22Rv1 (cell line): ENCODE measurements at regions not wholly inside any gene's neighbourhood (a gene's known extent, or its start where the extent isn't known, plus 50 kb on each side); places are given as distances from the start of the nearest gene placed in this dataset.

Experiments
- H3K27ac ChIP-seq: fragments of 450-650 bp; 2 replicates; pipeline ENCODE4 v1.5.1; 2017
- ZFX ChIP-seq: fragments of 450-650 bp; IDR thresholded peaks from 2 replicates; pipeline ENCODE4 v1.6.1; 2017; ENCODE audit warnings: antibody characterized with exemption, borderline replicate concordance
- TF ChIP-seq, protein P1 (sequence below): fragments of 450-650 bp; IDR thresholded peaks from 2 replicates; pipeline ENCODE4 v1.5.1; 2017; ENCODE audit warnings: mild to moderate bottlenecking

DNA sequence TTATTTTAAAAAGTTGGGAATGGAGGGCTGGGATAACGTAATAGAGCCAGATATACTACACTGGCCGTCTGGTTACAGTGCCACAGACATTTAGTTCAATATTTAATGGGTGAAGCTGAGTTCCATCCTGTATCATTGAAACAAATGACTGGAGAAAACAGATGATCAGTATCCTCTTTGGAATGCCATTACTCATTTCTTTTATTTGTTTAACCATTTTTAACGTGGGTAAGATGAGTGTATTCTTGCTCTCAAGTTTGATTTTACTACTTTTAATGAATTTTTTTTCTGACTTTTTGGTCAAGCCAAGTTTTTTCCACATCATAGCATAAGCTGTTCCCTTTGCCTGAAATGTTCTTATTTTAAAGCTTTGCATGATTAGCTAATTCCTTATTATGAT lies 53.9 kb upstream of the GRM7 start:
- no peak overlapping the region for H3K27ac ChIP-seq
- no peak for TF ChIP-seq ZFX
- TF ChIP-seq, protein P1, sequence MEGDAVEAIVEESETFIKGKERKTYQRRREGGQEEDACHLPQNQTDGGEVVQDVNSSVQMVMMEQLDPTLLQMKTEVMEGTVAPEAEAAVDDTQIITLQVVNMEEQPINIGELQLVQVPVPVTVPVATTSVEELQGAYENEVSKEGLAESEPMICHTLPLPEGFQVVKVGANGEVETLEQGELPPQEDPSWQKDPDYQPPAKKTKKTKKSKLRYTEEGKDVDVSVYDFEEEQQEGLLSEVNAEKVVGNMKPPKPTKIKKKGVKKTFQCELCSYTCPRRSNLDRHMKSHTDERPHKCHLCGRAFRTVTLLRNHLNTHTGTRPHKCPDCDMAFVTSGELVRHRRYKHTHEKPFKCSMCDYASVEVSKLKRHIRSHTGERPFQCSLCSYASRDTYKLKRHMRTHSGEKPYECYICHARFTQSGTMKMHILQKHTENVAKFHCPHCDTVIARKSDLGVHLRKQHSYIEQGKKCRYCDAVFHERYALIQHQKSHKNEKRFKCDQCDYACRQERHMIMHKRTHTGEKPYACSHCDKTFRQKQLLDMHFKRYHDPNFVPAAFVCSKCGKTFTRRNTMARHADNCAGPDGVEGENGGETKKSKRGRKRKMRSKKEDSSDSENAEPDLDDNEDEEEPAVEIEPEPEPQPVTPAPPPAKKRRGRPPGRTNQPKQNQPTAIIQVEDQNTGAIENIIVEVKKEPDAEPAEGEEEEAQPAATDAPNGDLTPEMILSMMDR, result no peak

DNA sequence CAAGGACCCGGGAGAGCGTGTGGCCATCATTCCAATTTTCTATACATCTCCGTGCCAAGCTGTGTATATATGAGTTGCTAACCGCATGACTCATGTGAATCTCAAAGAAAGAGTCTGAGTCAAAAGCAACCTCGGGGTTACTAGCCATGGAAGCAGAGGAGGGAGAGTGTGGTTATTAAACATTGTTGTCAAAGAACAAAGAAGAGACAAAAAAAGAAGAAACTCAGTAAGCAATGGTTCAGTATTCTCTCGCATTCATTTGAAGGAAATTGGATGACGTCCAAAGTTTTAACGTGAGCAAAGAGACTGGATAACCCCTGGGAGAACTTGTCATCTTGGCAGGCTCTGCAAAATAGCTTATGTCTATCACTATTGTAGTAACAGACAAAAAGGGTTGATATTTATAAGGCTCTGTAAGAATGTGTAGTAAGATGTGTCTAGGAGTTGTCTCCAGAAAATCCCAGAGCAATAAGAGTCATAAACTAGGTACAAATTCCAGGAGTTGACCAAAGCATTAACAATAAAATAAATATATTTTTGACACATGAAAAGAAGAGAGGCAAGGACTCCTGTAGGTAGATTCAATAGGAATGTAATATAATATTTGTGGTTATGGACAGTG lies 52.8 kb upstream of the GRM7 start:
- no peak overlapping the region for H3K27ac ChIP-seq
- no peak for TF ChIP-seq ZFX
- TF ChIP-seq, protein P1, result no peak

GRCh38 chr3:6809349-6809748 lies 51.6 kb upstream of the GRM7 start:
- TF ChIP-seq ZFX, result no peak
- TF ChIP-seq, protein P1, result no peak
- H3K27ac ChIP-seq, result no peak overlapping the region
